ENCODE measurements at regions not wholly inside any gene's neighbourhood (a gene's known extent, or its start where the extent isn't known, plus 50 kb on each side); places are given as distances from the start of the nearest gene placed in this dataset.

DNA sequence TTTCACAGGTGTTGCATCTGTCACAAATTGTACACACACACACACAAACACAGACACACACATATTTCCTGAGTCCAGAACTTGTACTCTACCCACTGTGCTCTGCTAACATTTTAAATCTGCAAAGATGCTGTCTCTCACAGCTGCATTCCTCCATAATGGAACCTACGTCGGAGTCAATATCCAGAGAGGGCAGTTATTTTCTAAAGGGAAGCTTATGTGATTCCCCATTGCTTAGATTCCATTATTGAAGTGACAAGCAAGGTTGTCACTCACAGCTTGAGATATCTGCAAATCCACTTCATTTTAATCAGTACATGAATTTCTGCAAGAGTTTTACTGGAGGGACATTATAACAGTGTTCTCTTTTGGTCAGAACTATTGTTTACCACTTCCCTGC is 992.4 kb downstream of the NSUN3 start:
- Histone ChIP-seq H3K4me1 (ENCODE audit: control insufficient read depth in 2 of 2, insufficient read depth in 2 of 2, low read length in 2 of 2) (no peaks in the 10 kb centered on the region), H3K4me3 (ENCODE audit: control extremely low read depth in 1 of 5, extremely low read depth in 1 of 5, insufficient read depth in 1 of 5, low read depth in 2 of 5, low read length in 4 of 5) (no peak overlapping the region), H3K27ac (ENCODE audit: low read length in 2 of 2) (no peak overlapping the region), H3K9me3 (ENCODE audit: control extremely low read depth in 1 of 3, control insufficient read depth in 2 of 3, insufficient read depth in 1 of 3, low read length in 2 of 3) (peaks cover 0 to 3% (median 2%) of the 10 kb centered on the region in 3 donors), H4K20me1 (ENCODE audit: control insufficient read depth, insufficient read depth, low read length, poor library complexity, severe bottlenecking) (no peaks in the 10 kb centered on the region), H3K79me2 (ENCODE audit: control insufficient read depth, insufficient read depth, low read length) (no peaks in the 10 kb centered on the region), H3K4me2 (replicated peaks; ENCODE audit: low read depth, low read length, poor library complexity, severe bottlenecking) (no peak overlapping the region), H3K27me3 (replicated peaks in 1 of 4; ENCODE audit: control extremely low read depth in 1 of 4, control insufficient read depth in 3 of 4, insufficient read depth in 4 of 4, low read length in 3 of 4) (no peaks in the 10 kb centered on the region), H3K36me3 (replicated peaks in 1 of 2; ENCODE audit: control extremely low read depth in 1 of 2, control insufficient read depth in 1 of 2, extremely low read depth in 1 of 2, insufficient read depth in 2 of 2, low read length in 1 of 2) (no peaks in the 10 kb centered on the region), H3K9ac (ENCODE audit: low read length) (no peak overlapping the region), H2AFZ (ENCODE audit: insufficient read depth, low read depth, low read length, poor library complexity, severe bottlenecking) (no peak overlapping the region)
- DNase-seq (no peak), ATAC-seq (ENCODE audit: low read depth) (no peak)
- CTCF ChIA-PET: no interaction called here
- no peak overlapping the region for H3K27ac Mint-ChIP-seq
- POLR2A ChIA-PET: no interaction called here
- H3K4me3 Mint-ChIP-seq: no peak overlapping the region
- no peaks in the 10 kb centered on the region for H3K27me3 Mint-ChIP-seq
- no peaks in the 10 kb centered on the region for H3K4me1 Mint-ChIP-seq
- no peak for TF ChIP-seq EZH2 (IDR thresholded peaks at IDR 0.05; ENCODE audit: borderline replicate concordance, insufficient read depth, low read depth, low read length, poor library complexity, severe bottlenecking)
- TF ChIP-seq, protein P1, sequence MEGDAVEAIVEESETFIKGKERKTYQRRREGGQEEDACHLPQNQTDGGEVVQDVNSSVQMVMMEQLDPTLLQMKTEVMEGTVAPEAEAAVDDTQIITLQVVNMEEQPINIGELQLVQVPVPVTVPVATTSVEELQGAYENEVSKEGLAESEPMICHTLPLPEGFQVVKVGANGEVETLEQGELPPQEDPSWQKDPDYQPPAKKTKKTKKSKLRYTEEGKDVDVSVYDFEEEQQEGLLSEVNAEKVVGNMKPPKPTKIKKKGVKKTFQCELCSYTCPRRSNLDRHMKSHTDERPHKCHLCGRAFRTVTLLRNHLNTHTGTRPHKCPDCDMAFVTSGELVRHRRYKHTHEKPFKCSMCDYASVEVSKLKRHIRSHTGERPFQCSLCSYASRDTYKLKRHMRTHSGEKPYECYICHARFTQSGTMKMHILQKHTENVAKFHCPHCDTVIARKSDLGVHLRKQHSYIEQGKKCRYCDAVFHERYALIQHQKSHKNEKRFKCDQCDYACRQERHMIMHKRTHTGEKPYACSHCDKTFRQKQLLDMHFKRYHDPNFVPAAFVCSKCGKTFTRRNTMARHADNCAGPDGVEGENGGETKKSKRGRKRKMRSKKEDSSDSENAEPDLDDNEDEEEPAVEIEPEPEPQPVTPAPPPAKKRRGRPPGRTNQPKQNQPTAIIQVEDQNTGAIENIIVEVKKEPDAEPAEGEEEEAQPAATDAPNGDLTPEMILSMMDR (IDR thresholded peaks at IDR 0.05): no peak
- H3K9me3 Mint-ChIP-seq (ENCODE audit: insufficient read depth): peaks cover 2% of the 10 kb centered on the region
- intact Hi-C loops (cut with micrococcal nuclease): no loop called here
- WGBS (ENCODE audit: insufficient coverage): no CpG with 5 or more reads among the region's 2 CpGs

DNA sequence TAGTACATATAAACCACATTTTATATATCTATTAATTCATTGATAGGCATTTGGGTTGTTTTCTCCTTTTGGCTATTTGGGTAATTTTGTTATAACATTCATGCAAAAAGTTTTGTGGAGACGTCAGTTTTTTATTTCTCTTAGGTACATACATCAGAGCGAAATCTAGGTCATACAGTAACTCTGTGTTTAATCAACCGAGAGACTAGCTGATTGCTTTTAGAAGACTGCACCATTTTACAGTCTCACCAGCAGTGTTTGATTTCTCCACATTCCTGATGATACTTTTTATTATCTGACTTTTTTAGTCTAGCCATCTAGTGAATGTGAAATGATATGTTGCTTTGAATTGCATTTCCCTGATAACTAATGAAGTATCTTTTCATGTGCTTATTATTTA is 1019.3 kb downstream of the NSUN3 start:
- Histone ChIP-seq H3K27me3 (replicated peaks in 1 of 4; ENCODE audit: control extremely low read depth in 1 of 4, control insufficient read depth in 3 of 4, insufficient read depth in 4 of 4, low read length in 3 of 4) (no peaks in the 10 kb centered on the region), H3K4me2 (replicated peaks; ENCODE audit: low read depth, low read length, poor library complexity, severe bottlenecking) (no peak overlapping the region), H3K36me3 (replicated peaks in 1 of 2; ENCODE audit: control extremely low read depth in 1 of 2, control insufficient read depth in 1 of 2, extremely low read depth in 1 of 2, insufficient read depth in 2 of 2, low read length in 1 of 2) (no peaks in the 10 kb centered on the region), H3K4me1 (ENCODE audit: control insufficient read depth in 2 of 2, insufficient read depth in 2 of 2, low read length in 2 of 2) (no peaks in the 10 kb centered on the region), H3K79me2 (ENCODE audit: control insufficient read depth, insufficient read depth, low read length) (no peaks in the 10 kb centered on the region), H2AFZ (ENCODE audit: insufficient read depth, low read depth, low read length, poor library complexity, severe bottlenecking) (no peak overlapping the region), H3K9ac (ENCODE audit: low read length) (no peak overlapping the region), H3K27ac (ENCODE audit: low read length in 2 of 2) (no peak overlapping the region), H3K4me3 (ENCODE audit: control extremely low read depth in 1 of 5, extremely low read depth in 1 of 5, insufficient read depth in 1 of 5, low read depth in 2 of 5, low read length in 4 of 5) (no peak overlapping the region), H3K9me3 (ENCODE audit: control extremely low read depth in 1 of 3, control insufficient read depth in 2 of 3, insufficient read depth in 1 of 3, low read length in 2 of 3) (no peaks in the 10 kb centered on the region), H4K20me1 (ENCODE audit: control insufficient read depth, insufficient read depth, low read length, poor library complexity, severe bottlenecking) (no peaks in the 10 kb centered on the region)
- no peaks in the 10 kb centered on the region for H3K4me1 Mint-ChIP-seq
- peaks cover 7% of the 10 kb centered on the region for H3K9me3 Mint-ChIP-seq (ENCODE audit: insufficient read depth)
- ATAC-seq (ENCODE audit: low read depth) (no peak), DNase-seq (no peak)
- no peak overlapping the region for H3K4me3 Mint-ChIP-seq
- intact Hi-C loops (cut with micrococcal nuclease): no loop called here
- no CpG with 5 or more reads among the region's 3 CpGs for WGBS (ENCODE audit: insufficient coverage)
- H3K27ac Mint-ChIP-seq: no peak overlapping the region
- H3K27me3 Mint-ChIP-seq: no peaks in the 10 kb centered on the region
- POLR2A ChIA-PET: no interaction called here
- no peak for TF ChIP-seq EZH2 (IDR thresholded peaks at IDR 0.05; ENCODE audit: borderline replicate concordance, insufficient read depth, low read depth, low read length, poor library complexity, severe bottlenecking)
- TF ChIP-seq, protein P1 (IDR thresholded peaks at IDR 0.05): no peak
- CTCF ChIA-PET: no interaction called here

Data from B cell (primary cell).